A549 (cell line): ENCODE measurements at regions not wholly inside any gene's neighbourhood (a gene's known extent, or its start where the extent isn't known, plus 50 kb on each side); places are given as distances from the start of the nearest gene placed in this dataset.

ENCODE experiments used
- ATAC-seq, 2 experiments: fragments of 200-7000 bp in 1 of 2; fragments of >200 bp in 1 of 2; cut with Nextera tagmentation in 1 of 2; cut with Tn5 transposase in 1 of 2; 3 replicates each; pipeline versions ENCODE4 v1.8.0 to v1.9.1; 2018 to 2020; ENCODE audit warnings: mild to moderate bottlenecking in 1 of 2, moderate library complexity in 1 of 2
- CTCF ChIA-PET: fragments of 300-600 bp; sonication (Branson Sonifier 250); formaldehyde crosslinking; extraction: SDS; loops from one replicate; lab custom pipeline; 2021; ENCODE audit warnings: antibody characterized with exemption, inconsistent platforms; lab: Yijun Ruan, JAX
- POLR2A ChIA-PET: fragments of 350-600 bp; formaldehyde crosslinking; extraction: SDS; loops from one replicate; lab custom pipeline; 2021; ENCODE audit warnings: antibody characterized with exemption, inconsistent platforms; lab: Yijun Ruan, JAX
- DNase-seq, 2 experiments: peaks; one replicate each; pipeline versions ENCODE4 v3.0.0 to v3.0.0-alpha.2; 2011 to 2016; ENCODE audit warnings: low read depth in 1 of 2, low spot score in 1 of 2
- FAIRE-seq: peaks from 2 replicates; lab custom pipeline; 2011; peaks lifted over from hg19 to GRCh38; lab: Jason Lieb, UNC
- H3K27ac ChIP-seq, 2 experiments: fragments of >200 bp; sonication (Bioruptor Twin); formaldehyde crosslinking; 3 replicates each; pipeline ENCODE4 v1.5.1; 2016 to 2017
- H3K4me1 ChIP-seq: fragments of >200 bp; sonication (Bioruptor Twin); formaldehyde crosslinking; 3 replicates; pipeline ENCODE4 v1.6.1; 2016
- H3K4me2 ChIP-seq: fragments of >200 bp; sonication (Bioruptor Twin); formaldehyde crosslinking; 3 replicates; pipeline ENCODE4 v1.6.1; 2016
- H3K4me3 ChIP-seq: fragments of >200 bp; sonication (Bioruptor Twin); formaldehyde crosslinking; 3 replicates; pipeline ENCODE4 v1.5.1; 2016
- H3K9me3 ChIP-seq: fragments of >200 bp; sonication (Bioruptor Twin); formaldehyde crosslinking; 3 replicates; pipeline ENCODE4 v1.6.1; 2016
- BHLHE40 ChIP-seq: IDR thresholded peaks from 2 replicates; pipeline ENCODE4 v1.6.1; 2012; ENCODE audit warnings: low read depth, low read length, inconsistent platforms
- CBX8 ChIP-seq: fragments of 200-600 bp; sonication (generic); IDR thresholded peaks from 2 replicates; pipeline ENCODE4 v1.6.1; 2016
- CEBPB ChIP-seq, 2 experiments: fragments of >200 bp in 1 of 2; sonication (Bioruptor Twin) in 1 of 2; formaldehyde crosslinking in 1 of 2; IDR thresholded peaks; 2 replicates each; pipeline ENCODE4 v1.6.1; 2012 to 2016
- ELK1 ChIP-seq: fragments of 150-350 bp; IDR thresholded peaks from 2 replicates; pipeline ENCODE4 v1.6.1; 2014; ENCODE audit warnings: low read depth, mild to moderate bottlenecking, low read length
- FOXS1 ChIP-seq: fragments of 250-450 bp; sonication (Bioruptor Pico); IDR thresholded peaks from 2 replicates; pipeline ENCODE4 v1.5.0; 2020; ENCODE audit warnings: mild to moderate bottlenecking, moderate library complexity
- JUNB ChIP-seq: fragments of >200 bp; sonication (Bioruptor Twin); formaldehyde crosslinking; IDR thresholded peaks from 2 replicates; pipeline ENCODE4 v1.6.1; 2016
- MAZ ChIP-seq: fragments of 150-350 bp; IDR thresholded peaks from 2 replicates; pipeline ENCODE4 v1.6.1; 2014; ENCODE audit warnings: antibody characterized with exemption, low read depth, low read length, borderline replicate concordance
- NPAS2 ChIP-seq: fragments of 250-450 bp; sonication (Bioruptor Pico); IDR thresholded peaks from 2 replicates; pipeline ENCODE4 v1.8.0; 2022; ENCODE audit warnings: mild to moderate bottlenecking, moderate library complexity, borderline replicate concordance
- REST ChIP-seq: fragments of 200-600 bp; sonication (generic); IDR thresholded peaks from 2 replicates; pipeline ENCODE4 v1.6.1; 2016; ENCODE audit warnings: antibody characterized with exemption, mild to moderate bottlenecking, moderate library complexity
- RFX5 ChIP-seq: fragments of 450-650 bp; IDR thresholded peaks from 2 replicates; pipeline ENCODE4 v1.7.1; 2014; ENCODE audit warnings: antibody characterized with exemption, mild to moderate bottlenecking, moderate library complexity
- ZFP36 ChIP-seq: fragments of 450-650 bp; IDR thresholded peaks from 2 replicates; pipeline ENCODE4 v1.6.1; 2014; ENCODE audit warnings: borderline replicate concordance; ENCODE audit not compliant: partially characterized antibody
- ZNF302 ChIP-seq: fragments of 250-450 bp; sonication (Bioruptor Pico); IDR thresholded peaks from 2 replicates; pipeline ENCODE4 v1.9.0; 2021; ENCODE audit warnings: inconsistent platforms, mild to moderate bottlenecking, moderate library complexity
- WGBS: methylation state at CpG from one replicate; pipeline ENCODE4 v1.1.6; 2017; ENCODE audit errors: missing lambda C conversion rate; 5-methylcytosine and 5-hydroxymethylcytosine counted together
- TF ChIP-seq, protein P1 (sequence below): fragments of 250-450 bp; sonication (Bioruptor Pico); IDR thresholded peaks from 2 replicates; pipeline ENCODE4 v1.5.0; 2021; ENCODE audit warnings: mild to moderate bottlenecking, moderate library complexity, borderline replicate concordance

DNA sequence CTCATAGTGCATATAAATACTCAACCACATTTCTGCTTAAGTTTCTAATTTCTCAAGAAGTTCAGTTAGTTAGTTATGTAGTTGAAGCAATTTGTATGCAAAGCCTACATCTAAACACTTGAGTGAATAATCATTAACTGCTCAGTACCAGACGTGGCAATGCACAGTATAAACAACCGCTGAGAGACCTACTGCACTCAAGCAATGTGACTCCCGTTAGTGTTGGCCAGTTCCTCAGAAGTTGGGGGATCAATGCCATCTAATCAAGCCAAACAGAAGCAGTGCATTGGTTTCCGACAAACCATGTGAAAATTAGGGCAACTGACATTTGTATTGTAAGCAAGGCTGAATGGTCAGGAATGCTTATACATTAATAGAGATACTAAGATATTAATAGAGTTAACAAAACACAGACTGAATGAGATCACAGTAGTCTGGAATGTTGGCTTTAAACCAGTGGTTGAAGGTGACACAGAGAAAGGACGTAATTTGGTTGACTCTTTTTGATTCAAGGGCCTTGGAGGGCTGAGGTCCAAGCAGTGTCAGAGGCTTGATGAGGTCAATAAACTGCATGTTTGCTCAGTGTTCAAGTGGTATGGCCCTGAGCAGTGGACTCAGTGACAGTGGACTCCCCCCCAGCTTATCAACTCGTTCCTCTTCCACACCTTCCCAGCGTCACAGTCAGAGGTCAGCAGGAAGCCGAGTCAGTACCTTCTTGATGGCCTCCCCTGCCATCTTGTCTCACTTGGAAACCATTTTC lies 255.5 kb downstream of the CTH start (continued):
- no peak for TF ChIP-seq NPAS2 (CRISPR knock-in tag)
- TF ChIP-seq CBX8 = no peak

DNA sequence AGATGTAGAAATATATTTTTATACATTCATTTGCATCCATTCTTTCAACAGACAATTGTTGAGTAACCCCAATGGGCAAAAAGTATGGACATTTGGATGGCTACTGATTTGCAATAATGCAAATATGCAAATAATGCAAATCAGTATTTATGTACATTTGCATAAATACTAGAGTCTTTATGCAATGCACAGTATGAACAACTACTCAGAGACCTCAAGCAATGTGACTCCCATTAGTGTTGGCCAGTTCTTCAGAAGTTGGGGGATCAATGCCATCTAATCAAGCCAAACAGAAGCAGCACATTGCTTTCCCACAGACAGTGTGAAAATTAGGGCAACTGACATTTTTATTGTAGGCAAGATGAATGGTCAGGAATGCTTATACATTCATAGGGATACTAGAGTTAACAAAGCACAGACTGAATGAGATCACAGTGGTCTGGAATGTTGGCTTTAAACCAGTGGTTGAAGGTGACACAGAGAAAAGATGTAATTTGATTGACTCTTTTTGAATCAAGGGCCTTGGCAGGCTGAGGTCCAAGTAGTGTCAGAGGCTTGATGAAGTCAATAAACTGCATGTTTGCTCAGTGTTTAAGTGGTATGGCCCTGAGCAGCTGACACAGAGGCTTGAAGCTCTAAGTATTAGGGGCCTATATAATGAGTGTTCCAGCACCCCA lies 256.6 kb downstream of the CTH start:
- Histone ChIP-seq H3K4me1 (no peaks in the 10 kb centered on the region), H3K27ac (no peak overlapping the region), H3K9me3 (no peaks in the 10 kb centered on the region), H3K4me3 (no peak overlapping the region), H3K4me2 (no peak overlapping the region)
- DNase-seq (no peak), FAIRE-seq (no peak), ATAC-seq (no peak)
- POLR2A ChIA-PET = no interaction called here
- CTCF ChIA-PET = no interaction called here
- TF ChIP-seq FOXS1 = no peak
- no peak for TF ChIP-seq ZFP36

DNA sequence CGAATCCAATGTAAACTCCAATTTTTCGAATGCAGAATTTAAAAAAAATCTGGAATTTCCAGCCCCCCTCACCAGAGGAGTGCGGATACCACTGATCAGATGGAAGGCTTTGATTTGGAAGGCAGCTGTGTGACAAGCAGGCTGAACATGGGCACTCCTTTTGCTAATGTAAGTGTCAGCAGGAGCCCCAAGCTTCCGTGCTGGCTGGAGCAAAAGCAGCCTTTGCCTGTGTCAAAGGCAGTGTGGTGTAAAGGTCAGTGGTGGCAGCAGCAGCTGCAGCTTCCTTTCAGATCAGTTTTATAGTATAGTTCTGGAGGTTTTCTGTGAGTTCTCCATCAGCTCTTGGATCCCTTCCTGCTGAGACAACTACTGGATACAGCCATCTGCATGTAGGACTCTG lies 259.9 kb downstream of the CTH start:
- H3K4me3 ChIP-seq = no peak overlapping the region
- H3K4me1 ChIP-seq = no peaks in the 10 kb centered on the region
- WGBS = 3% methylated on average over 4 of the region's 4 CpGs
- no peaks in the 10 kb centered on the region for H3K9me3 ChIP-seq
- POLR2A ChIA-PET = no interaction called here
- DNase-seq = no peak
- CTCF ChIA-PET = interaction anchor here (0.7 kb wide), 1 partner anchor 15 kb away, joined by 3 read pairs; no protein-coding TSS in a partner anchor
- no peak overlapping the region for H3K4me2 ChIP-seq
- no peak for ATAC-seq
- TF ChIP-seq JUNB (no peak), BHLHE40 (no peak), MAZ (no peak), NPAS2 (CRISPR knock-in tag) (no peak), ELK1 (no peak), REST (no peak), CEBPB (IDR thresholded peaks at IDR 0.05) (no peak), ZNF302 (CRISPR knock-in tag) (no peak), RFX5 (no peak), CBX8 (no peak)
- TF ChIP-seq, protein P1, sequence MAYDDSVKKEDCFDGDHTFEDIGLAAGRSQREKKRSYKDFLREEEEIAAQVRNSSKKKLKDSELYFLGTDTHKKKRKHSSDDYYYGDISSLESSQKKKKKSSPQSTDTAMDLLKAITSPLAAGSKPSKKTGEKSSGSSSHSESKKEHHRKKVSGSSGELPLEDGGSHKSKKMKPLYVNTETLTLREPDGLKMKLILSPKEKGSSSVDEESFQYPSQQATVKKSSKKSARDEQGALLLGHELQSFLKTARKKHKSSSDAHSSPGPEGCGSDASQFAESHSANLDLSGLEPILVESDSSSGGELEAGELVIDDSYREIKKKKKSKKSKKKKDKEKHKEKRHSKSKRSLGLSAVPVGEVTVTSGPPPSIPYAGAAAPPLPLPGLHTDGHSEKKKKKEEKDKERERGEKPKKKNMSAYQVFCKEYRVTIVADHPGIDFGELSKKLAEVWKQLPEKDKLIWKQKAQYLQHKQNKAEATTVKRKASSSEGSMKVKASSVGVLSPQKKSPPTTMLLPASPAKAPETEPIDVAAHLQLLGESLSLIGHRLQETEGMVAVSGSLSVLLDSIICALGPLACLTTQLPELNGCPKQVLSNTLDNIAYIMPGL = no peak
- no peak overlapping the region for H3K27ac ChIP-seq
- no peak for FAIRE-seq
